ENCODE measurements at regions not wholly inside any gene's neighbourhood (a gene's known extent, or its start where the extent isn't known, plus 50 kb on each side); places are given as distances from the start of the nearest gene placed in this dataset.

DNA sequence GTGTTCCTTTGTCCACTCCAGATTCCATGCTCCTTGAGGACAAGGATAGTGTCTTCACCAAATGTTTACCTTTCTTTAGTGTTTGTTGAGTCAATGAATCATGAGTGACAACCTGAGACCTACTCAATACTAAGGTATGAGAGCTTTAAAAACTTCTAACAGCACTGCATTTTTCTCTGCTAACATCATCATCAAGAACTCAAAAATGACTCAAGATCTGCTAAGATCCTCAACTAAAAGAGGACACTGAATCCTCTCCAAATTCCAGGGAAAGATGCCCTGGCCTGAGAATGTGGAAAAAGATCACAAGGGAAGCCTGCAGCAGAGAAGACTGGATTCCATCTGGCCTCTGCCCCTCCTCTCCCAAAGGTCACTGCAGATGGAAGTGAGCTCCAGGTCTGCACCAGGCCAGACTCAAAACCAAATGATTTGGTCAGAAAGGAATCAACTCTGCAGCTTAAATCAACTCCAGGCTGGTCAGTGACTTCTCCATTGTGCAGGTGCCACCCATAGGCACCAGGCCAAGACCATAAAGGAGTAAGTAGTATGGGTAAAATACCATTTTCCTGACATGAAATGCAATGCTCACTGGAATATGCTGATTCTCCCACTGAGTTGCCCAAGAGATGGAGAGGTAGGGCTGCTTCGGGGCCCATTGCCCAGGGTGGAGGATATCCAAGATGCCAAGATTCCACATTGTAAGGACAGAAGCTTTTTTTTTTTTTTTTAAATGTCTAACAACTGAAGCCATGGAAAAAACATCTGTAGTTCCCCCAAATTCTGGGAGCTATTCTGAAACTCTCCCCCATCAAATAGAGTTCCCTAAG, 89.5 kb upstream of the DOCK9 start (continued):
- TF ChIP-seq, protein P1, sequence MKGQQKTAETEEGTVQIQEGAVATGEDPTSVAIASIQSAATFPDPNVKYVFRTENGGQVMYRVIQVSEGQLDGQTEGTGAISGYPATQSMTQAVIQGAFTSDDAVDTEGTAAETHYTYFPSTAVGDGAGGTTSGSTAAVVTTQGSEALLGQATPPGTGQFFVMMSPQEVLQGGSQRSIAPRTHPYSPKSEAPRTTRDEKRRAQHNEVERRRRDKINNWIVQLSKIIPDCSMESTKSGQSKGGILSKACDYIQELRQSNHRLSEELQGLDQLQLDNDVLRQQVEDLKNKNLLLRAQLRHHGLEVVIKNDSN (CRISPR knock-in tag; IDR thresholded peaks at IDR 0.05) = no peak
- no peak for TF ChIP-seq MYBL2 (CRISPR knock-in tag; IDR thresholded peaks at IDR 0.05)

DNA sequence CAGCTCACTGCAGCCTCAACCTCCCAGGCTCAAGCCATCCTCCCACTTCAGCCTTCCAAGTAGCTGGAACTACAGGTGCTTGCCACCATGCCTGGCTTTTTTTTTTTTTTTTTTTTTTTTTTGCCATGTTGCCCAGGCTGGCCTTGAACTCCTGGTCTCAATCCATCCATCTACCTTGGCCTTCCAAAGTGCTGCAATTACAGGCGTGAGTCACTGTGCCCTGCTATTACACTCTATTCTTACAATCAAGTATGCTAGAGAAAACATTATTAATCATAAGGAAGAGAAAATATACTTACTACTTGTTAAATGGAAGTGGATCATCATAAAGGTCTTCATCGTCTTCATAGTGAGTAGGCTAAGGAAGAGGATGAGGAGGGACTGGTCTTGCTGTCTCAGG, 93.3 kb upstream of the DOCK9 start:
- peaks cover 10% of the 10 kb centered on the region for H3K4me1 Mint-ChIP-seq
- DNase-seq (ENCODE audit: low spot score) = no peak

DNA sequence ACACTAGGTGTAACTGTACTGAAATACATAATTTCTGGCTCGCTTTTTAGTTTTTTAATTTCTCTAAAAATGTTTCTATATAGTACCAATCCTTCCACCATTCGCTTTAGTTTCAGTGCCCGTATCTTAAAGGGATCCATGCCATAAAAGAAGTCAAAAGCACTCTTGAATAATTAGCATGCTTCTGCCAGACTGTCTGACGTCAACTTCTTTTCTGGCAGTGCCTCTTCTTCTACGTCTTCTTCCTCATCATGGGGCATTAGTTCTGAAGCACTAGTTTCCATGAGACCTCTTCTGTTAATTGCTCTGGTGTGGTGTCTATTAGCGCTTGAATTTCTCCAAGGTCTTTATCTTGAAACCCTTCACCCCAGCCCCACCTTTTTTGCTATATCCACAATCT, 93.8 kb upstream of the DOCK9 start:
- Mint-ChIP-seq H3K9me3 (no peaks in the 10 kb centered on the region), H3K4me3 (no peak overlapping the region), H3K27me3 (ENCODE audit: low read depth) (no peaks in the 10 kb centered on the region), H3K27ac (no peak overlapping the region), H3K4me1 (peaks cover 8% of the 10 kb centered on the region), H3K36me3 (no peaks in the 10 kb centered on the region)
- TF ChIP-seq, protein P2, sequence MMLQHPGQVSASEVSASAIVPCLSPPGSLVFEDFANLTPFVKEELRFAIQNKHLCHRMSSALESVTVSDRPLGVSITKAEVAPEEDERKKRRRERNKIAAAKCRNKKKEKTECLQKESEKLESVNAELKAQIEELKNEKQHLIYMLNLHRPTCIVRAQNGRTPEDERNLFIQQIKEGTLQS (CRISPR knock-in tag; conservative IDR thresholded peaks at IDR 0.05) = no peak
- no peak for TF ChIP-seq TEAD4 (CRISPR knock-in tag; IDR thresholded peaks at IDR 0.05)
- TF ChIP-seq, protein P3, sequence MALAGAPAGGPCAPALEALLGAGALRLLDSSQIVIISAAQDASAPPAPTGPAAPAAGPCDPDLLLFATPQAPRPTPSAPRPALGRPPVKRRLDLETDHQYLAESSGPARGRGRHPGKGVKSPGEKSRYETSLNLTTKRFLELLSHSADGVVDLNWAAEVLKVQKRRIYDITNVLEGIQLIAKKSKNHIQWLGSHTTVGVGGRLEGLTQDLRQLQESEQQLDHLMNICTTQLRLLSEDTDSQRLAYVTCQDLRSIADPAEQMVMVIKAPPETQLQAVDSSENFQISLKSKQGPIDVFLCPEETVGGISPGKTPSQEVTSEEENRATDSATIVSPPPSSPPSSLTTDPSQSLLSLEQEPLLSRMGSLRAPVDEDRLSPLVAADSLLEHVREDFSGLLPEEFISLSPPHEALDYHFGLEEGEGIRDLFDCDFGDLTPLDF (CRISPR knock-in tag; IDR thresholded peaks at IDR 0.05) = no peak
- no peak for TF ChIP-seq ZNF423 (CRISPR knock-in tag; IDR thresholded peaks at IDR 0.05)
- TF ChIP-seq ZNF671 (CRISPR knock-in tag; IDR thresholded peaks at IDR 0.05) = no peak
- TF ChIP-seq NR1H2 (CRISPR knock-in tag; IDR thresholded peaks at IDR 0.05) = no peak
- no peak for TF ChIP-seq NFATC4 (CRISPR knock-in tag; IDR thresholded peaks at IDR 0.05)
- no peak for TF ChIP-seq NFE2L1 (CRISPR knock-in tag; IDR thresholded peaks at IDR 0.05)
- no peak for TF ChIP-seq CBFB (CRISPR knock-in tag; IDR thresholded peaks at IDR 0.05; ENCODE audit: low read depth)
- TF ChIP-seq SP1 (CRISPR knock-in tag; conservative IDR thresholded peaks at IDR 0.05) = no peak
- no peak for TF ChIP-seq ZNF138 (CRISPR knock-in tag; conservative IDR thresholded peaks at IDR 0.05)
- TF ChIP-seq FOXJ3 (CRISPR knock-in tag; IDR thresholded peaks at IDR 0.05; ENCODE audit: borderline replicate concordance) = no peak
- ATAC-seq (no peak), DNase-seq (ENCODE audit: low spot score) (no peak)
- CTCF ChIA-PET = no interaction called here
- POLR2A ChIA-PET = no interaction called here

More for the DNA sequence above, 93.3 kb upstream of the DOCK9 start:
- no peak for TF ChIP-seq FOXP1 (CRISPR knock-in tag; IDR thresholded peaks at IDR 0.05; ENCODE audit: borderline replicate concordance)
- no peak for TF ChIP-seq NR3C1 (CRISPR knock-in tag; conservative IDR thresholded peaks at IDR 0.05; ENCODE audit: low read depth)
- no peak for TF ChIP-seq ZBTB21 (CRISPR knock-in tag; IDR thresholded peaks at IDR 0.05; ENCODE audit: borderline replicate concordance)
- TF ChIP-seq, protein P1 (CRISPR knock-in tag; IDR thresholded peaks at IDR 0.05) = no peak
- TF ChIP-seq SOX15 (CRISPR knock-in tag; IDR thresholded peaks at IDR 0.05) = no peak
- no peak for TF ChIP-seq ZNF416 (CRISPR knock-in tag; IDR thresholded peaks at IDR 0.05)
- TF ChIP-seq, protein P4, sequence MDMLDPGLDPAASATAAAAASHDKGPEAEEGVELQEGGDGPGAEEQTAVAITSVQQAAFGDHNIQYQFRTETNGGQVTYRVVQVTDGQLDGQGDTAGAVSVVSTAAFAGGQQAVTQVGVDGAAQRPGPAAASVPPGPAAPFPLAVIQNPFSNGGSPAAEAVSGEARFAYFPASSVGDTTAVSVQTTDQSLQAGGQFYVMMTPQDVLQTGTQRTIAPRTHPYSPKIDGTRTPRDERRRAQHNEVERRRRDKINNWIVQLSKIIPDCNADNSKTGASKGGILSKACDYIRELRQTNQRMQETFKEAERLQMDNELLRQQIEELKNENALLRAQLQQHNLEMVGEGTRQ (CRISPR knock-in tag; IDR thresholded peaks at IDR 0.05) = no peak
- no peak for TF ChIP-seq ETV6 (CRISPR knock-in tag; IDR thresholded peaks at IDR 0.05)
- TF ChIP-seq, protein P5, sequence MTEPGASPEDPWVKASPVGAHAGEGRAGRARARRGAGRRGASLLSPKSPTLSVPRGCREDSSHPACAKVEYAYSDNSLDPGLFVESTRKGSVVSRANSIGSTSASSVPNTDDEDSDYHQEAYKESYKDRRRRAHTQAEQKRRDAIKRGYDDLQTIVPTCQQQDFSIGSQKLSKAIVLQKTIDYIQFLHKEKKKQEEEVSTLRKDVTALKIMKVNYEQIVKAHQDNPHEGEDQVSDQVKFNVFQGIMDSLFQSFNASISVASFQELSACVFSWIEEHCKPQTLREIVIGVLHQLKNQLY (CRISPR knock-in tag; IDR thresholded peaks at IDR 0.05) = no peak
- TF ChIP-seq FOXK1 (CRISPR knock-in tag; IDR thresholded peaks at IDR 0.05) = no peak
- no peaks in the 10 kb centered on the region for H3K36me3 Mint-ChIP-seq
- H3K9me3 Mint-ChIP-seq = no peaks in the 10 kb centered on the region
- H3K27me3 Mint-ChIP-seq (ENCODE audit: low read depth) = no peaks in the 10 kb centered on the region
- ChIA-PET POLR2A (no interaction called here), CTCF (no interaction called here)
- no peak overlapping the region for H3K27ac Mint-ChIP-seq
- no peak for ATAC-seq
- no peak overlapping the region for H3K4me3 Mint-ChIP-seq

All from WTC11 (cell line).